Smooth muscle cell (in vitro differentiated cells): ENCODE measurements at regions not wholly inside any gene's neighbourhood (a gene's known extent, or its start where the extent isn't known, plus 50 kb on each side); places are given as distances from the start of the nearest gene placed in this dataset.

Source experiments
- DNase-seq: peaks from one replicate; lab custom pipeline; 2025; ENCODE audit not compliant: unreplicated experiment; lab: John Stamatoyannopoulos, UW
- H2AFZ ChIP-seq: fragments of 200-600 bp; sonication (generic); 2 replicates; pipeline ENCODE4 v1.6.0; 2016; ENCODE audit warnings: antibody characterized with exemption, low read depth, mild to moderate bottlenecking
- H3F3A ChIP-seq: fragments of 200-600 bp; sonication (generic); 2 replicates; pipeline ENCODE4 v1.6.0; 2017; ENCODE audit warnings: antibody characterized with exemption, low read depth
- H3K27ac ChIP-seq: fragments of 200-600 bp; sonication (generic); 2 replicates; pipeline ENCODE4 v1.5.1; 2016; ENCODE audit warnings: low read depth, mild to moderate bottlenecking
- H3K27me3 ChIP-seq: fragments of 200-600 bp; sonication (generic); 2 replicates; pipeline ENCODE4 v1.6.1; 2016; ENCODE audit warnings: low read depth, mild to moderate bottlenecking
- H3K36me3 ChIP-seq: fragments of 200-600 bp; sonication (generic); 2 replicates; pipeline ENCODE4 v1.5.1; 2016; ENCODE audit warnings: low read depth
- H3K4me1 ChIP-seq: fragments of 200-600 bp; sonication (generic); 2 replicates; pipeline ENCODE4 v1.5.1; 2016; ENCODE audit warnings: low read depth
- H3K4me2 ChIP-seq: fragments of 200-600 bp; sonication (generic); 2 replicates; pipeline ENCODE4 v1.6.0; 2016; ENCODE audit warnings: mild to moderate bottlenecking
- H3K4me3 ChIP-seq: fragments of 200-600 bp; sonication (generic); 2 replicates; pipeline ENCODE4 v1.5.1; 2016; ENCODE audit warnings: mild to moderate bottlenecking
- H3K79me2 ChIP-seq: fragments of 200-600 bp; sonication (generic); 2 replicates; pipeline ENCODE4 v1.6.0; 2016; ENCODE audit warnings: low read depth, mild to moderate bottlenecking
- H3K9ac ChIP-seq: fragments of 200-600 bp; sonication (generic); 2 replicates; pipeline ENCODE4 v1.6.0; 2016; ENCODE audit warnings: low read depth
- H3K9me3 ChIP-seq: fragments of 200-600 bp; sonication (generic); replicated peaks from 2 replicates; pipeline ENCODE4 v1.5.1; 2016; ENCODE audit warnings: low read depth
- H4K20me1 ChIP-seq: fragments of 200-600 bp; sonication (generic); 2 replicates; pipeline ENCODE4 v1.6.0; 2016; ENCODE audit warnings: low read depth
- WGBS: methylation state at CpG from one replicate; pipeline ENCODE4 v1.1.7; 2016; ENCODE audit warnings: low lambda C conversion rate; 5-methylcytosine and 5-hydroxymethylcytosine counted together
- TF ChIP-seq, protein P1 (sequence below): fragments of 200-600 bp; sonication (generic); IDR thresholded peaks from 2 replicates; pipeline ENCODE4 v1.5.1; 2017; ENCODE audit warnings: borderline replicate concordance, mild to moderate bottlenecking, antibody characterized with exemption; ENCODE audit not compliant: insufficient read depth, poor library complexity, severe bottlenecking

DNA sequence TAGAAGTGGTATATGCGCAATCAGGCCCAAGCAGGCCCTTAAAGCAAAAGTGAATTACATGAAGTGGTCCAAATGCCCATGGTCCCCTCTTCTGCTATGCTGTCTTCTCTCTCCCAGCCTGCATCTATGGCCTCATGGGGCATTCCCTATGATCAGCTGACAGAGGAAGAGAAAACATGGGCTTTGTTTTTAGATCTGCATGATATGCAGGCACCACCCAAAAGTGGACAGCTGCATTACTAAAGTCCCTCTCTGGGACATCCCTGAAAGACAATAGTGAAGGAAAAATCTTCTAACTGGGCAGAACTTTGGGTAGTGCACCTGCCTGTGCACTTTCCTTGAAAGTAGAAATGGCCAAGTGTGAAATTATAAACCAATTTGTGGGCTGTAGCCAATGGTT lies 145.2 kb upstream of the ARID2 start:
- Histone ChIP-seq H3F3A (no peaks in the 10 kb centered on the region), H3K4me3 (no peak overlapping the region), H3K9ac (no peak overlapping the region), H3K4me2 (no peak overlapping the region), H3K79me2 (no peaks in the 10 kb centered on the region), H2AFZ (no peak overlapping the region), H3K4me1 (peaks cover 5% of the 10 kb centered on the region), H4K20me1 (no peaks in the 10 kb centered on the region), H3K27me3 (no peaks in the 10 kb centered on the region), H3K36me3 (no peaks in the 10 kb centered on the region), H3K27ac (no peak overlapping the region), H3K9me3 (no peaks in the 10 kb centered on the region)
- TF ChIP-seq, protein P1, sequence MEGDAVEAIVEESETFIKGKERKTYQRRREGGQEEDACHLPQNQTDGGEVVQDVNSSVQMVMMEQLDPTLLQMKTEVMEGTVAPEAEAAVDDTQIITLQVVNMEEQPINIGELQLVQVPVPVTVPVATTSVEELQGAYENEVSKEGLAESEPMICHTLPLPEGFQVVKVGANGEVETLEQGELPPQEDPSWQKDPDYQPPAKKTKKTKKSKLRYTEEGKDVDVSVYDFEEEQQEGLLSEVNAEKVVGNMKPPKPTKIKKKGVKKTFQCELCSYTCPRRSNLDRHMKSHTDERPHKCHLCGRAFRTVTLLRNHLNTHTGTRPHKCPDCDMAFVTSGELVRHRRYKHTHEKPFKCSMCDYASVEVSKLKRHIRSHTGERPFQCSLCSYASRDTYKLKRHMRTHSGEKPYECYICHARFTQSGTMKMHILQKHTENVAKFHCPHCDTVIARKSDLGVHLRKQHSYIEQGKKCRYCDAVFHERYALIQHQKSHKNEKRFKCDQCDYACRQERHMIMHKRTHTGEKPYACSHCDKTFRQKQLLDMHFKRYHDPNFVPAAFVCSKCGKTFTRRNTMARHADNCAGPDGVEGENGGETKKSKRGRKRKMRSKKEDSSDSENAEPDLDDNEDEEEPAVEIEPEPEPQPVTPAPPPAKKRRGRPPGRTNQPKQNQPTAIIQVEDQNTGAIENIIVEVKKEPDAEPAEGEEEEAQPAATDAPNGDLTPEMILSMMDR: no peak
- DNase-seq: no peak
- 100% methylated on average over 1 of the region's 1 CpG for WGBS

DNA sequence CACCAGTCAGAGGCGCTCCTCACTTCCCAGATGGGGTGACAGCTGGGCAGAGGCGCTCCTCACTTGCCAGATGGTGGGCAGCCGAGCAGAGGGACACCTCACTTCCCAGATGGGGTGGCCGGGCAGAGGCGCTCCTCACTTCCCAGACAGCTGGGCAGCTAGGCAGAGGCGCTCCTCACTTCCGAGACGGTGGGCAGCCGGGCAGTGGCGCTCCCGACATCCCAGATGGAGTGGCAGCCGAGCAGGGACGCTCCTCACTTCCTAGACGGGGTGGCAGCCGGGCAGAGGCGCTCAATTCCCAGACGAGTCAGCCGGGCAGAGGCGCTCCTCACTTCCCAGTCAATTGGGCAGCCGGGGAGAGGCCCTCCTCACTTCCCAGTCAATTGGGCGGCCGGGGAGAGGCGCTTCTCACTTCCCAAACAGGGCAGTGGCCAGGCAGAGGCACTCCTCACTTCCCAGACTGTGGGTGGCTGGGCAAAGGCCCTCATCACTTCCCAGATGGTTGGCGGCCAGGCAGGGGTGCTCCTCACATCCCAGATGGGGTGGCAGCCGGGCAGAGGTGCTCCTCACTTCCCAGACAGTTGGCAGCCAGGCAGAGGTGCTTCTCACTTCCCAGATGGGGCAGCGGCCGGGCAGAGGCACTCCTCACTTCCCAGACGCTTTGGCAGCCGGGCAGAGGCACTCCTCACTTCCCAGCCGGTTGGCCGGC lies 143.8 kb upstream of the ARID2 start:
- WGBS: 93% methylated on average over 30 of the region's 31 CpGs
- Histone ChIP-seq H4K20me1 (no peaks in the 10 kb centered on the region), H3K4me3 (no peak overlapping the region), H3K4me1 (peaks cover 5% of the 10 kb centered on the region), H2AFZ (no peak overlapping the region), H3K27ac (no peak overlapping the region), H3F3A (no peaks in the 10 kb centered on the region), H3K27me3 (no peaks in the 10 kb centered on the region), H3K36me3 (no peaks in the 10 kb centered on the region), H3K9me3 (no peaks in the 10 kb centered on the region), H3K9ac (no peak overlapping the region), H3K4me2 (no peak overlapping the region), H3K79me2 (no peaks in the 10 kb centered on the region)
- TF ChIP-seq, protein P1: no peak
- DNase-seq: no peak

- 99% methylated on average over 15 of the region's 18 CpGs for WGBS
- Histone ChIP-seq H3K27ac (no peak overlapping the region), H3F3A (no peaks in the 10 kb centered on the region), H2AFZ (no peak overlapping the region), H3K36me3 (no peaks in the 10 kb centered on the region), H3K4me3 (no peak overlapping the region), H3K79me2 (no peaks in the 10 kb centered on the region), H4K20me1 (no peaks in the 10 kb centered on the region), H3K9ac (no peak overlapping the region), H3K9me3 (no peaks in the 10 kb centered on the region), H3K4me1 (peaks cover 5% of the 10 kb centered on the region), H3K4me2 (no peak overlapping the region), H3K27me3 (no peaks in the 10 kb centered on the region)
- no peak for DNase-seq
- TF ChIP-seq, protein P1: no peak
Measured at GRCh38 chr12:45586486-45586885, 143.0 kb upstream of the ARID2 start.

DNA sequence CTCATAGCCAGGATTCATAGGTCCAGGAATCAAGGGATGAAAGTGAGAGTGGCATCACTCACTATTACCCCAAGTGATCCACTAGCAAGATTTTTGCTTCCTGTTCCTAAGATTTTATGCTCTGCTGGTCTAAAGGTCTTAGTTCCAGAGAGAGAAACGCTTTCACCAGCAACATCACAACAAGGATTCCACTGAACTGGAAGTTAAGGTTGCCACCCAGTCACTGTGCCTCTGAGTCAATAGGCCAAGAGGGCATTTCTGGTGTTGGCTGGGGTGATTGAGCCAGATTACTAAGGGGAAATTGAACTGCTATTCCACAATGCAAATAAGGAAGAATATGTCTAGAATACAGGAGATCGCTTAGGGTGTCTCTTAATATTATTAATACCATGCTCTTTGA lies 142.5 kb upstream of the ARID2 start:
- TF ChIP-seq, protein P1: no peak
- WGBS: 94% methylated on average over 2 of the region's 2 CpGs
- no peak for DNase-seq
- H3K79me2 ChIP-seq: no peaks in the 10 kb centered on the region
- H3F3A ChIP-seq: no peaks in the 10 kb centered on the region
- H2AFZ ChIP-seq: no peak overlapping the region
- no peak overlapping the region for H3K4me3 ChIP-seq
- no peaks in the 10 kb centered on the region for H3K27me3 ChIP-seq
- H3K9ac ChIP-seq: no peak overlapping the region
- peaks cover 5% of the 10 kb centered on the region for H3K4me1 ChIP-seq
- no peaks in the 10 kb centered on the region for H3K9me3 ChIP-seq
- no peak overlapping the region for H3K27ac ChIP-seq
- no peaks in the 10 kb centered on the region for H3K36me3 ChIP-seq
- no peak overlapping the region for H3K4me2 ChIP-seq
- H4K20me1 ChIP-seq: no peaks in the 10 kb centered on the region
